Neural progenitor cell (in vitro differentiated cells): ENCODE measurements at regions not wholly inside any gene's neighbourhood (a gene's known extent, or its start where the extent isn't known, plus 50 kb on each side); places are given as distances from the start of the nearest gene placed in this dataset.

Experiments
- EZH2 ChIP-seq: fragments of 200-600 bp; sonication (generic); IDR thresholded peaks from 2 replicates; pipeline ENCODE4 v1.6.1; 2017; ENCODE audit warnings: antibody characterized with exemption, mild to moderate bottlenecking, moderate library complexity
- EZH2phosphoT487 ChIP-seq: fragments of 200-600 bp; sonication (generic); IDR thresholded peaks from 2 replicates; pipeline ENCODE4 v1.6.1; 2017; ENCODE audit warnings: antibody characterized with exemption
- TF ChIP-seq, protein P1 (sequence below): fragments of 200-600 bp; sonication (generic); IDR thresholded peaks from 2 replicates; pipeline ENCODE4 v1.5.1; 2017; ENCODE audit warnings: antibody characterized with exemption, mild to moderate bottlenecking

DNA sequence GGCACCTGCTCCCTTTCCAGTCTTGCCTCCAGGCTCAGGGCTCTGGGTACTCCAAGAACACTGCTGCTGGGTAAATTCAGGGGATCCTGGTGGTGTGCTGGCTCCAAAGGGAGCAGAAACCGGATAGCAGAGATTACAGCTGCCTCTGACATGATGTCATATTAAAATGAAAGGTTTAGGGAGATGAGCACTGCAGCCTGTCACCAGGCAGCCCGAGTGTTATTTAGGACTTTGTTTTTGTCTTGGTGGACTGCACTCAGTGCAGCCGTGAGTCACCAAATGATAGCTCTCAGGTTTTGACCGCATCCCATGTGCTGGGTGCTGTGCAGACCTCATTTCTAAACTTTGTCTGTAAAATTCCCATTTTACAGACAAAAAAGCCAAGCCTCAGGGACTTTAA, 266.0 kb upstream of the CRY1 start:
- TF ChIP-seq, protein P1, sequence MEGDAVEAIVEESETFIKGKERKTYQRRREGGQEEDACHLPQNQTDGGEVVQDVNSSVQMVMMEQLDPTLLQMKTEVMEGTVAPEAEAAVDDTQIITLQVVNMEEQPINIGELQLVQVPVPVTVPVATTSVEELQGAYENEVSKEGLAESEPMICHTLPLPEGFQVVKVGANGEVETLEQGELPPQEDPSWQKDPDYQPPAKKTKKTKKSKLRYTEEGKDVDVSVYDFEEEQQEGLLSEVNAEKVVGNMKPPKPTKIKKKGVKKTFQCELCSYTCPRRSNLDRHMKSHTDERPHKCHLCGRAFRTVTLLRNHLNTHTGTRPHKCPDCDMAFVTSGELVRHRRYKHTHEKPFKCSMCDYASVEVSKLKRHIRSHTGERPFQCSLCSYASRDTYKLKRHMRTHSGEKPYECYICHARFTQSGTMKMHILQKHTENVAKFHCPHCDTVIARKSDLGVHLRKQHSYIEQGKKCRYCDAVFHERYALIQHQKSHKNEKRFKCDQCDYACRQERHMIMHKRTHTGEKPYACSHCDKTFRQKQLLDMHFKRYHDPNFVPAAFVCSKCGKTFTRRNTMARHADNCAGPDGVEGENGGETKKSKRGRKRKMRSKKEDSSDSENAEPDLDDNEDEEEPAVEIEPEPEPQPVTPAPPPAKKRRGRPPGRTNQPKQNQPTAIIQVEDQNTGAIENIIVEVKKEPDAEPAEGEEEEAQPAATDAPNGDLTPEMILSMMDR = no peak
- TF ChIP-seq EZH2 = no peak
- TF ChIP-seq EZH2phosphoT487 = no peak
